Caco-2 (cell line): ENCODE measurements at regions not wholly inside any gene's neighbourhood (a gene's known extent, or its start where the extent isn't known, plus 50 kb on each side); places are given as distances from the start of the nearest gene placed in this dataset.
A peak's percentile ranks its signal among the peaks of the same experiment; 100 is the strongest.

Experiments used
- BruUV-seq: library from RNA; stranded (reverse); fragments of 400-500 nt; replicated peaks from 2 replicates; lab custom pipeline; 2021; lab: Mats Ljungman, UMichigan
- CTCF ChIA-PET: fragments of 300-600 bp; sonication (Branson Sonifier 250); formaldehyde crosslinking; loops from one replicate; lab custom pipeline; 2022; ENCODE audit warnings: antibody characterized with exemption; lab: Charles Lee
- POLR2A ChIA-PET: fragments of 300-600 bp; sonication (Branson Sonifier 250); formaldehyde crosslinking; loops from one replicate; lab custom pipeline; 2022; ENCODE audit warnings: antibody characterized with exemption; lab: Charles Lee
- DNase-seq, 2 experiments: peaks; one replicate each; pipeline versions ENCODE4 v3.0.0 to v3.0.0-alpha.2; 2020 to 2022
- H3K27me3 ChIP-seq: replicated peaks from 2 replicates; pipeline ENCODE4 v1.6.0; 2011; ENCODE audit warnings: low read length; ENCODE audit not compliant: control insufficient read depth, insufficient read depth
- H3K36me3 ChIP-seq: 2 replicates; pipeline ENCODE4 v1.5.1; 2011; ENCODE audit warnings: low read length; ENCODE audit not compliant: control insufficient read depth, insufficient read depth
- H3K4me1 ChIP-seq: fragments of 250-450 bp; sonication (Bioruptor Pico); 2 replicates; pipeline ENCODE4 v1.5.1; 2020; ENCODE audit warnings: mild to moderate bottlenecking
- H3K4me3 ChIP-seq: 2 replicates; pipeline ENCODE4 v1.5.1; 2011; ENCODE audit warnings: low read depth, mild to moderate bottlenecking, control low read depth, low read length
- H3K9me3 ChIP-seq: fragments of 250-450 bp; sonication (Bioruptor Pico); 2 replicates; pipeline ENCODE4 v1.5.1; 2020; ENCODE audit warnings: mild to moderate bottlenecking, moderate library complexity
- H3K27ac Mint-ChIP-seq: one replicate; pipeline ENCODE4 v1.8.0; 2022; ENCODE audit warnings: mixed read lengths; ENCODE audit not compliant: unreplicated experiment
- H3K27me3 Mint-ChIP-seq: one replicate; pipeline ENCODE4 v1.8.0; 2022; ENCODE audit warnings: mixed read lengths; ENCODE audit not compliant: insufficient read depth, unreplicated experiment
- H3K36me3 Mint-ChIP-seq: one replicate; pipeline ENCODE4 v1.8.0; 2022; ENCODE audit warnings: mild to moderate bottlenecking, mixed read lengths; ENCODE audit not compliant: insufficient read depth, unreplicated experiment
- H3K4me1 Mint-ChIP-seq: one replicate; pipeline ENCODE4 v1.8.0; 2022; ENCODE audit warnings: low read depth, mixed read lengths; ENCODE audit not compliant: unreplicated experiment
- H3K4me3 Mint-ChIP-seq: one replicate; pipeline ENCODE4 v1.8.0; 2022; ENCODE audit warnings: mild to moderate bottlenecking, moderate library complexity, mixed read lengths; ENCODE audit not compliant: unreplicated experiment
- H3K9me3 Mint-ChIP-seq: one replicate; pipeline ENCODE4 v1.8.0; 2022; ENCODE audit warnings: mixed read lengths; ENCODE audit not compliant: unreplicated experiment
- CTCF ChIP-seq, 2 experiments: fragments of 200-600 bp in 1 of 2; IDR thresholded peaks; 1 replicate in 1 of 2; 2 replicates in 1 of 2; pipeline versions ENCODE4 v1.5.1 to v1.8.0; 2011 to 2022; ENCODE audit warnings: antibody characterized with exemption in 1 of 2, control low read depth in 1 of 2, inconsistent platforms in 1 of 2, low read depth in 1 of 2, low read length in 1 of 2, mild to moderate bottlenecking in 1 of 2, moderate library complexity in 1 of 2; ENCODE audit not compliant: insufficient read depth in 1 of 2, severe bottlenecking in 1 of 2, unreplicated experiment in 1 of 2
- intact Hi-C: fragments of 100-400 bp; cut with micrococcal nuclease; formaldehyde crosslinking; loops from one replicate; pipeline ENCODE4 v1.10.0; 2022; ENCODE audit not compliant: unreplicated experiment

DNA sequence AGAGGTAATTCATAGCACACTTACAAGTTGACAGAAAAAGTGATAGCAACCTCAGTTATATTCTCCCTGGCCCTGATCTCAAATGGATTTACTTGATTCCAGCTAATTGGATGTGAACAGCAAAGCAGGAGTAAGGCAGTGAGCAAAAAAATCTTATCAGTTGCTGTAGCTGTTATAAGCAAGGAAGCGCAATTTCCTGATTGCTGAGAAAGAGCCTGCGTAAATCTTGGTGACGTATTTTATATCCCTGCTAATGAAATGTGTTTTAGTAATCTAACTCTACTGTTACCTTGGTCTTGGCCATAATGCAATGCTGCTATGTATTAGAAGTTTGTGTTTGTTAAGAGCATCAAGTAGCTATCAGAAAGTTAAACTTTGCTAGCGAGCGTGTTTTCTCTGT, 661.2 kb upstream of the SEMA6A start:
- Mint-ChIP-seq H3K4me1 (peaks cover 9% of the 10 kb centered on the region), H3K27ac (no peak overlapping the region), H3K9me3 (peaks cover 9% of the 10 kb centered on the region), H3K27me3 (no peaks in the 10 kb centered on the region), H3K4me3 (no peak overlapping the region), H3K36me3 (no peaks in the 10 kb centered on the region)
- no peaks in the 10 kb centered on the region for H3K36me3 ChIP-seq
- no peak for DNase-seq
- BruUV-seq, result no TSS peak
- intact Hi-C loops, result no loop called here
- H3K9me3 ChIP-seq, result no peaks in the 10 kb centered on the region
- ChIA-PET POLR2A (no interaction called here), CTCF (no interaction called here)
- no peaks in the 10 kb centered on the region for H3K27me3 ChIP-seq
- TF ChIP-seq CTCF (IDR thresholded peaks at IDR 0.05; ENCODE audit: insufficient read depth in 1 of 2, low read depth in 1 of 2, low read length in 1 of 2, severe bottlenecking in 1 of 2, unreplicated experiment in 1 of 2), result no peak
- no peak overlapping the region for H3K4me3 ChIP-seq
- H3K4me1 ChIP-seq, result peaks cover 7% of the 10 kb centered on the region

GRCh38 chr5:117230375-117230774, 655.8 kb upstream of the SEMA6A start:
- H3K27me3 ChIP-seq, result no peaks in the 10 kb centered on the region
- no peak overlapping the region for H3K27ac Mint-ChIP-seq
- CTCF ChIA-PET, result no interaction called here
- no peaks in the 10 kb centered on the region for H3K9me3 ChIP-seq
- no peaks in the 10 kb centered on the region for H3K36me3 Mint-ChIP-seq
- no peak overlapping the region for H3K4me3 ChIP-seq
- no peaks in the 10 kb centered on the region for H3K36me3 ChIP-seq
- no peak for DNase-seq
- H3K4me3 Mint-ChIP-seq, result no peak overlapping the region
- peaks cover 10% of the 10 kb centered on the region for H3K9me3 Mint-ChIP-seq
- POLR2A ChIA-PET, result no interaction called here
- no peaks in the 10 kb centered on the region for H3K4me1 ChIP-seq
- no peaks in the 10 kb centered on the region for H3K4me1 Mint-ChIP-seq
- no TSS peak for BruUV-seq
- intact Hi-C loops, result no loop called here
- no peak for TF ChIP-seq CTCF (IDR thresholded peaks at IDR 0.05; ENCODE audit: insufficient read depth in 1 of 2, low read depth in 1 of 2, low read length in 1 of 2, severe bottlenecking in 1 of 2, unreplicated experiment in 1 of 2)
- H3K27me3 Mint-ChIP-seq, result no peaks in the 10 kb centered on the region

GRCh38 chr5:117220730-117221129, 646.1 kb upstream of the SEMA6A start:
- H3K27me3 ChIP-seq, result no peaks in the 10 kb centered on the region
- no peak for DNase-seq

More at GRCh38 chr5:117220730-117221129, 646.1 kb upstream of the SEMA6A start:
- peaks cover 13% of the 10 kb centered on the region for H3K36me3 Mint-ChIP-seq
- Histone ChIP-seq H3K4me1 (peaks cover 63% of the 10 kb centered on the region), H3K9me3 (no peaks in the 10 kb centered on the region), H3K36me3 (no peaks in the 10 kb centered on the region), H3K4me3 (no peak overlapping the region)
- H3K27me3 Mint-ChIP-seq, result no peaks in the 10 kb centered on the region
- no peak overlapping the region for H3K4me3 Mint-ChIP-seq
- ChIA-PET POLR2A (no interaction called here), CTCF (no interaction called here)
- no peak for TF ChIP-seq CTCF (IDR thresholded peaks at IDR 0.05; ENCODE audit: insufficient read depth in 1 of 2, low read depth in 1 of 2, low read length in 1 of 2, severe bottlenecking in 1 of 2, unreplicated experiment in 1 of 2)
- intact Hi-C loops, result no loop called here
- H3K9me3 Mint-ChIP-seq, result peaks cover 17% of the 10 kb centered on the region
- peaks cover 39% of the 10 kb centered on the region for H3K4me1 Mint-ChIP-seq
- H3K27ac Mint-ChIP-seq, result peak overlapping the region; percentile 63
- BruUV-seq, result no TSS peak
